HepG2 (cell line): ENCODE measurements at regions not wholly inside any gene's neighbourhood (a gene's known extent, or its start where the extent isn't known, plus 50 kb on each side); places are given as distances from the start of the nearest gene placed in this dataset.

Experiments
- ATAC-seq: fragments of 200-7000 bp; cut with Tn5 transposase; 3 replicates; pipeline ENCODE4 v1.9.1; 2020; ENCODE audit warnings: mild to moderate bottlenecking, moderate library complexity
- BruUV-seq: library from RNA; stranded (reverse); fragments of 400-500 nt; replicated peaks from 2 replicates; lab custom pipeline; 2021; lab: Mats Ljungman, UMichigan
- CTCF ChIA-PET: fragments of 300-600 bp; formaldehyde crosslinking; extraction: SDS; loops from one replicate; lab custom pipeline; 2021; ENCODE audit warnings: low total read pairs, inconsistent platforms, low intra/inter-chr PET ratio; lab: Yijun Ruan, JAX
- POLR2A ChIA-PET: fragments of 350-600 bp; sonication (Branson Sonifier 250); formaldehyde crosslinking; loops from one replicate; lab custom pipeline; 2020; ENCODE audit warnings: antibody characterized with exemption, inconsistent platforms; lab: Yijun Ruan, JAX
- DNase-seq: peaks from one replicate; pipeline ENCODE4 v3.0.0-alpha.2; 2015; ENCODE audit warnings: low spot score
- FAIRE-seq: peaks from 3 replicates; lab custom pipeline; 2011; peaks lifted over from hg19 to GRCh38; lab: Jason Lieb, UNC
- H2AFZ ChIP-seq: one replicate; pipeline ENCODE4 v1.6.1; 2011; ENCODE audit warnings: low read length, inconsistent platforms
- H3K27ac ChIP-seq: fragments of 300-600 bp; 3 replicates; pipeline ENCODE4 v1.8.0; 2011; ENCODE audit warnings: mixed run types, mild to moderate bottlenecking, mixed read lengths, low read length, inconsistent platforms; ENCODE audit not compliant: insufficient read depth; ENCODE audit errors: extremely low read length
- H3K27me3 ChIP-seq, 2 experiments: fragments of 200-600 bp in 1 of 2; 2 replicates in 1 of 2; 3 replicates in 1 of 2; pipeline versions ENCODE4 v1.6.0 to v1.8.0; 2011; ENCODE audit warnings: low read length in 2 of 2, mild to moderate bottlenecking in 2 of 2, moderate library complexity in 2 of 2, inconsistent platforms in 1 of 2; ENCODE audit not compliant: insufficient read depth in 2 of 2, control insufficient read depth in 1 of 2
- H3K36me3 ChIP-seq, 2 experiments: fragments of 200-600 bp in 1 of 2; replicated peaks in 1 of 2; 2 replicates in 1 of 2; 3 replicates in 1 of 2; pipeline versions ENCODE4 v1.5.1 to v1.8.0; 2011; ENCODE audit warnings: low read length in 2 of 2, inconsistent platforms in 1 of 2; ENCODE audit not compliant: insufficient read depth in 2 of 2, control insufficient read depth in 1 of 2
- H3K4me1 ChIP-seq: 2 replicates; pipeline ENCODE4 v1.5.1; 2012; ENCODE audit warnings: low read length, inconsistent platforms; ENCODE audit not compliant: insufficient read depth
- H3K4me2 ChIP-seq: 2 replicates; pipeline ENCODE4 v1.6.0; 2011; ENCODE audit warnings: low read depth, low read length, inconsistent platforms
- H3K4me3 ChIP-seq, 3 experiments: fragments of 200-600 bp in 1 of 3; sonication (generic), shearing (Covaris generic) in 1 of 3; replicated peaks in 1 of 3; 2 replicates each; pipeline ENCODE4 v1.5.1; 2011 to 2016; ENCODE audit warnings: low read length in 3 of 3, inconsistent platforms in 2 of 3, low read depth in 2 of 3, mild to moderate bottlenecking in 2 of 3, control low read depth in 1 of 3, mixed read lengths in 1 of 3; ENCODE audit not compliant: insufficient read depth in 1 of 3
- H3K79me2 ChIP-seq: one replicate; pipeline ENCODE4 v1.6.1; 2011; ENCODE audit warnings: low read length, inconsistent platforms; ENCODE audit not compliant: insufficient read depth
- H3K9ac ChIP-seq: 2 replicates; pipeline ENCODE4 v1.6.0; 2011; ENCODE audit warnings: mild to moderate bottlenecking, low read depth, low read length, inconsistent platforms; ENCODE audit not compliant: insufficient read depth
- H3K9me3 ChIP-seq: 2 replicates; pipeline ENCODE4 v1.5.1; 2012; ENCODE audit warnings: mild to moderate bottlenecking, low read length
- H4K20me1 ChIP-seq: 2 replicates; pipeline ENCODE4 v1.6.0; 2011; ENCODE audit warnings: inconsistent platforms, mild to moderate bottlenecking, low read length, moderate library complexity; ENCODE audit not compliant: insufficient read depth
- HOXA5 ChIP-seq: sonication (generic); formaldehyde crosslinking; IDR thresholded peaks from 2 replicates; pipeline ENCODE4 v1.4.0; 2020; ENCODE audit warnings: missing genetic modification reagents
- MBD4 ChIP-seq: IDR thresholded peaks from 2 replicates; pipeline ENCODE4 v1.6.1; 2012; ENCODE audit warnings: low read length, inconsistent platforms, borderline replicate concordance
- NFKB2 ChIP-seq: sonication (generic); formaldehyde crosslinking; IDR thresholded peaks from 2 replicates; pipeline ENCODE4 v1.4.0; 2020; ENCODE audit warnings: missing genetic modification reagents, borderline replicate concordance
- NFYB ChIP-seq: sonication (generic); formaldehyde crosslinking; IDR thresholded peaks from 2 replicates; pipeline ENCODE4 v1.4.0; 2020; ENCODE audit warnings: missing genetic modification reagents
- PATZ1 ChIP-seq: sonication (generic); formaldehyde crosslinking; IDR thresholded peaks from 2 replicates; pipeline ENCODE4 v1.4.0; 2020; ENCODE audit warnings: missing genetic modification reagents
- RXRB ChIP-seq: IDR thresholded peaks from 2 replicates; pipeline ENCODE4 v1.6.1; 2016; ENCODE audit warnings: borderline replicate concordance, missing genetic modification reagents, missing compliant biosample characterization
- SKI ChIP-seq: fragments of 450-650 bp; IDR thresholded peaks from one replicate; pipeline ENCODE4 v1.6.1; 2018; ENCODE audit warnings: mild to moderate bottlenecking; ENCODE audit not compliant: partially characterized antibody
- TGIF2 ChIP-seq: IDR thresholded peaks from 2 replicates; pipeline ENCODE4 v1.6.1; 2016; ENCODE audit warnings: control low read depth, missing compliant biosample characterization
- ZBTB40 ChIP-seq, 2 experiments: fragments of 450-650 bp in 1 of 2; sonication (generic) in 1 of 2; formaldehyde crosslinking in 1 of 2; IDR thresholded peaks; 2 replicates each; pipeline versions ENCODE4 v1.6.1 to v1.8.0; 2016 to 2022; ENCODE audit warnings: antibody characterized with exemption in 1 of 2, mild to moderate bottlenecking in 1 of 2, missing genetic modification reagents in 1 of 2
- ZNF570 ChIP-seq: sonication (generic); formaldehyde crosslinking; IDR thresholded peaks from 2 replicates; pipeline ENCODE4 v1.4.0; 2020; ENCODE audit warnings: mild to moderate bottlenecking, missing genetic modification reagents, borderline replicate concordance
- ZNF619 ChIP-seq: sonication (generic); formaldehyde crosslinking; IDR thresholded peaks from 2 replicates; pipeline ENCODE4 v1.4.0; 2020; ENCODE audit warnings: mild to moderate bottlenecking, missing genetic modification reagents
- in situ Hi-C: cut with HindIII; loops from 2 replicates; pipeline ENCODE4 v1.10.0; 2017; ENCODE audit warnings: low pct_unique_long_range_greater_than_20kb; ENCODE audit not compliant: extremely low pct_ligation_motif_present
- intact Hi-C: fragments of 100-400 bp; cut with micrococcal nuclease; formaldehyde crosslinking; loops from one replicate; pipeline ENCODE4 v1.10.0; 2022; ENCODE audit not compliant: unreplicated experiment
- TF ChIP-seq, protein P1 (sequence below): sonication (generic); formaldehyde crosslinking; conservative IDR thresholded peaks from 2 replicates; pipeline ENCODE4 v1.8.0; 2022; ENCODE audit warnings: low read depth, missing genetic modification reagents
- TF ChIP-seq, protein P2 (sequence below): sonication (generic); formaldehyde crosslinking; IDR thresholded peaks from 2 replicates; pipeline ENCODE4 v1.4.0; 2020; ENCODE audit warnings: mild to moderate bottlenecking, missing genetic modification reagents

GRCh38 chr7:79749856-79750255 is 296.4 kb upstream of the MAGI2 start:
- DNase-seq (no peak), ATAC-seq (no peak), FAIRE-seq (no peak)
- H3K9me3 ChIP-seq = no peaks in the 10 kb centered on the region
- H3K27ac ChIP-seq = no peak overlapping the region
- intact Hi-C loops = no loop called here
- ChIA-PET CTCF (no interaction called here), POLR2A (no interaction called here)
- no peak overlapping the region for H3K9ac ChIP-seq
- no peaks in the 10 kb centered on the region for H3K27me3 ChIP-seq
- no peak overlapping the region for H3K4me2 ChIP-seq
- no TSS peak for BruUV-seq
- H4K20me1 ChIP-seq = no peaks in the 10 kb centered on the region
- H3K36me3 ChIP-seq = no peaks in the 10 kb centered on the region
- H3K79me2 ChIP-seq = no peaks in the 10 kb centered on the region
- no peaks in the 10 kb centered on the region for H3K4me1 ChIP-seq
- in situ Hi-C loops = loop anchor here (25.0 kb wide), 1 partner anchor 463 kb away; no protein-coding TSS in a partner anchor
- no peak overlapping the region for H3K4me3 ChIP-seq
- H2AFZ ChIP-seq = no peak overlapping the region
- TF ChIP-seq TGIF2 (no peak), RXRB (no peak), PATZ1 (no peak), ZNF619 (CRISPR knock-in tag) (no peak), ZBTB40 (IDR thresholded peaks at IDR 0.05) (no peak), ZBTB40 (CRISPR knock-in tag; IDR thresholded peaks at IDR 0.05) (no peak), HOXA5 (CRISPR knock-in tag) (no peak), NFKB2 (CRISPR knock-in tag) (no peak), ZNF570 (no peak), NFYB (CRISPR knock-in tag) (no peak), SKI (no peak), MBD4 (no peak)
- TF ChIP-seq, protein P1, sequence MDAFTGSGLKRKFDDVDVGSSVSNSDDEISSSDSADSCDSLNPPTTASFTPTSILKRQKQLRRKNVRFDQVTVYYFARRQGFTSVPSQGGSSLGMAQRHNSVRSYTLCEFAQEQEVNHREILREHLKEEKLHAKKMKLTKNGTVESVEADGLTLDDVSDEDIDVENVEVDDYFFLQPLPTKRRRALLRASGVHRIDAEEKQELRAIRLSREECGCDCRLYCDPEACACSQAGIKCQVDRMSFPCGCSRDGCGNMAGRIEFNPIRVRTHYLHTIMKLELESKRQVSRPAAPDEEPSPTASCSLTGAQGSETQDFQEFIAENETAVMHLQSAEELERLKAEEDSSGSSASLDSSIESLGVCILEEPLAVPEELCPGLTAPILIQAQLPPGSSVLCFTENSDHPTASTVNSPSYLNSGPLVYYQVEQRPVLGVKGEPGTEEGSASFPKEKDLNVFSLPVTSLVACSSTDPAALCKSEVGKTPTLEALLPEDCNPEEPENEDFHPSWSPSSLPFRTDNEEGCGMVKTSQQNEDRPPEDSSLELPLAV (CRISPR knock-in tag) = no peak
- TF ChIP-seq, protein P2, sequence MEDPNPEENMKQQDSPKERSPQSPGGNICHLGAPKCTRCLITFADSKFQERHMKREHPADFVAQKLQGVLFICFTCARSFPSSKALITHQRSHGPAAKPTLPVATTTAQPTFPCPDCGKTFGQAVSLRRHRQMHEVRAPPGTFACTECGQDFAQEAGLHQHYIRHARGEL = no peak
